Smooth muscle cell of the brain vasculature (primary cell): ENCODE measurements at regions not wholly inside any gene's neighbourhood (a gene's known extent, or its start where the extent isn't known, plus 50 kb on each side); places are given as distances from the start of the nearest gene placed in this dataset.
"Not testable (repeated sequence)": the region's sequence is repeated elsewhere in the genome, so short reads cannot be mapped to it uniquely, and the experiment has no call there.

ENCODE experiments used
- DNase-seq: peaks from one replicate; pipeline ENCODE4 v3.0.0-alpha.2; 2012; ENCODE audit warnings: low read depth, low spot score

DNA sequence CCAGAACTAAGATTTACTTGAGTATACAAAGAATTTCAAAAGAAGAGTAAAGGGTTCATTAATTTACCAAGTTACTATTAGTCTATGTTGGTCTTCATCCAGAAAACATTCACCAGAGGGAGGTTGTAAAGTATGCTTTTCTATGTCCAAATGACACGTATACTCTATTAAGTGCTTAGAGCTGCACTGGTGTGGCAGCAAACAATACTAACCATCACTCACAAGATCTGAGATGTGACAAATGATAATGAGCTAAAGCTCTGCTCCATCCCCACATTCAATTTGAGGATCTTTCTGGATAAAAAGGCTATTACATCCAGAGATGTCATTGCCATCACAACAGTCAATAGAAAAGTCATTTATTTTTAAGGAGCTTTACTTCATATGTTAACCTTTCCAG is 926.5 kb upstream of the KLHL29 start:
- DNase-seq = no peak

DNA sequence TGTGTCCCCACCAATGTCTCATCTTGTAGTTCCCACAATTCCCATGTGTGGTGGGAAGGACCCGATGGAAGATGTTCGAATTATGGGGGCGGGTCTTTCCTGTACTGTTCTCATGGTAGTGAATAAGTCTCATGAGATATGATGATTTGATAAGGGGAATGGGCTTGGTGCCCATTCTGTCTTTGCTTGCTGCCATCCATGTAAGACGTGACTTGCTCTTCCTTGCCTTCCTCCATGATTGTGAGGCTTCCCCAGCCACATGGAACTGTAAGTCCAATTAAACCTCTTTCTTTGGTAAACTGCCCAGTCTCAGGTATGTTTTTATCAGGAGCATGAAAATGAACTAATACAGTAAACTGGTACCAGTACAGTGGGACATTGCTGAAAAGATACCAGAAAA is 909.9 kb upstream of the KLHL29 start:
- not testable (repeated sequence) for DNase-seq

DNA sequence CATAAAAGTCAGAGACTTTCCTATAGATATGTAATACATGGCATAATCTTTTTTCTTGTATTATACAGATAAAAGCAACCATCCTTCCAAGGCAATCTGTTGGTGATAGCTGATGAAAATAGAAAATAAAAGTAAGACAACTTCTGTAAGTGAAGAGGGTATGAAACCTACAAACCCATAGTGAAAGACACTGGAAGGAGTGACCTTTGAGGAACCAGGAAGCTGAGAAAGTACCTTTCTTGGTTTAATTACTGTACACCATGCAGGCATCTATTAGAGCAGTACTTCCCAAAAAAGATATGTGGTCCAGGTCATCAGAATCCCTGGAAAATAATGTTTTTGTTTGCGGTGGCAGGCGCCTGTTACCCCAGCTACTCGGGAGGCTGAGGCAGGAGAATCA is 906.6 kb upstream of the KLHL29 start:
- no peak for DNase-seq

DNA sequence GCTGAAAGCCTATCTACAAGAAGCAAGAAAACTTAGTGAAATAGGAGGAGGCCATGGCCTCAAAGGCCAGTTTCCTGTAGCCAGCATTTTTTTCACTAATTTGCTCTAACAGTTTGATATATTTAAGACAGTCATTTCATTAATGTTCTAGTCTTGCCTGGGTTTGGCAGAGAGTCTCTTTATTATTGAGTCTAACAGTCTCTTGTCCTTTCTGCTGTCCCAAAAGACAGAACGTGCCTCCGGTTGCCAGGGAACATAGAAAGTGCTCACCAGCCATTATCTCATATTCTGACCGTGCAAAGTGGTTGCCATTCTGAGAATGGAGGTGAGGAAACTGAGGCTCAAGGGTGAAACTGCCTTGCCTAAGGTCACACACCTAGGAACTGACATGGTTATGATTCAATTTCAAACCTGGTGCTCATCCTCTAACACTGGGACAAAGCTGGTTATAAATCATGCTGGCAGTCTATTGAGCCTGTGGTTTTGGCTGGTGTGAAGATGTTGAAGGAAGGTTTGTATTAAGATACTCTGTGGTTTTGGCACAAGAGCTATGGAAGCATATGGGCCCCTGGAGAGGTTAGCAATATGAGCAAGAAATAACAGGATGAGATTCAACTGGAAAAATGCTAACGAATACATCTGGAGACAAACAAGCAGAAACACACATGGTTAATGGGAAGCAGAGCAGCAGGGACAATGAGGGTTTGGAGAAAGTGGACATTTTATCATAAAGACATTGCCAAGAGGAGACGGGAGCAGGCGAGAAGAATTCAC is 903.3 kb upstream of the KLHL29 start:
- no peak for DNase-seq

DNA sequence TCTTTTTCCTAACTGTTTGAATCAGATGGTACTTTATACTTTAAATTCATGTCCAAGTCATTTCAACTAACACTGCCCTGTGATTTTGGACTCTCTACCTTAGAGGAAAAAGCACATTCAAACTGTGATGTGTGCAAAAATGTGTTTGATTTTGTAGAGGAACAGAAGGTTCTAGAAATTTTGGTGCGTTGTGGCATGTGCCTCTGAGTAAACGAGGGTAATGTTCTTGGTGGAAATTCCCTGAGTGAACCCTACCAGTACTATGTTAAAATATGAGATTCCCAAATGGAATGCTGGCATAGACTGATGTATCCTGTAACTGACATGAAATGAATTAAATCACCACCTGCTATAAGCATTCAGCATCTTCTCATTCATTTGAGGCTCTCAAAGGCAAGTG is 901.9 kb upstream of the KLHL29 start:
- DNase-seq = no peak

DNA sequence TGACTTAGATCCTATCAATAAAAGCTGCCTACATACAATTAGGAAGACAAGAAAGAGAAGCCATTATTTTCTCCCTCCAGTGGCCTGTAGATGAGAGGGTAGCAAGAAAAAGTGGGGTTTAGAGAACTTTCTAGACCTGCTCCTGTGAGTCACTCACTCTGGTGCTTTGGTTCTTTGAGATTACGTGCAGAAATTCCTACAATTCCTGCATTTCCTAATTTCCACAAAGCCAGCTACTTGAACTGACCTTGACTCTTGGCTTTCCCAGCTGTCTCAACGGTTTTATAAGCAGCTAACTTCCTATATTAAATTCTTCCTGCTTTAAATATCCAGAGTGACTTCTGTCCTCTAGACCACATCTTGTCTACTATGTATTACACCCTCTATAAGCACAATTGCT is 899.5 kb upstream of the KLHL29 start:
- no peak for DNase-seq

DNA sequence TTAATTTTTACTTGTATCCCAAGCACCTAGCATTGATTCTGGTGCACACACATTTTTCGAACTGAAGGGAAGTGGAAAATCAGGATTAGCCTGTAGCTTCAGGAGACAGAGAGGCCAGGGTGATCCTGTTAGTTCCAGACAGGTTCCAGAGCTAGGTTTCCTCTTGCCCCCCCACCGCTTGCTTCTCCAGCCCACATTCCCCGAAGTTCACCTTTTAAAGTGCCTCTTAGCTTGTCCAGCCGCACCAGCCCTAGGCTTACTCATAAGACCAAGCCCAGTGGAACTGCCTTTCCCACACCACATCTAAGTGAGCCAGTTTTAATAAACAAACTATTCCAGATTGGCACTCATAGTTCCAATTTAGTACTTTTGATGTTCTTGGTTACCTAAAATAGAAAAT is 898.6 kb upstream of the KLHL29 start:
- no peak for DNase-seq

DNA sequence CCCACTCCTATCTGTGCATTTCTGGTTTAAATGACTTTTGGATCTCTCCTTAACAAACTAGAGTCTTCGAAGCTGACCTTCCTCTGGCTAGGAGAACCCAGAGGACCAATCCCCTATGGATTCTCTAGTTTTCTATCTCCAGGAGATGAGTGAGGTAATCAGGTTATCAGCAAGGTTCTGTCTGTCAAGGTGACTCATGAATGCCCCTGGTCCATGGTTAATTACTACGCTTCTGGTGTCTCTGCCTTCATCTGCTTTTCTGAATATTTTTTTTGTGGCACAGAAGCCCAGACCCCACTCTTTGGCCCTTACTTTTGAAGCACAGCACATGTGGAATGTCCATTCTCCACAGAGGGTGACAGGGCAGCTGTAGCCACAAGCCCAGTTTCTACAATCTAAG is 897.9 kb upstream of the KLHL29 start:
- no peak for DNase-seq

DNA sequence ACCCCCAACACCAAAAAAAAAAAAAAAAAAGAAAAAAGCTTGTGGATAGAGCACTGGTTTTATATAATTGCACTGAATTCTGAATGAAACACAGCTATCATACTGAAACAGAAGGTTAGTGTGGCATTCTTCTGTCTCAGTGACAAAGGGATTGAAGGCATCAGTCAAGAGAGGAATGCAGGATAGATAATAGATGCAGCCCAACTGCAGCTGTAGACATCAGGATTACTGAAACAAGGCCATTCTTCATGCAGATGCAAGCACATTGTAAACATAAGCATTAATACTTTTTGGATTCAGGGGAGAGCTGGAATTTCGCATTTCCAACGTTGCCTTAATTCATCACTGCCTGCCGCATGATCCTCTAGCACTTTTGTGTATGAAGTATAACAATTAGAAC is 897.4 kb upstream of the KLHL29 start:
- no peak for DNase-seq

DNA sequence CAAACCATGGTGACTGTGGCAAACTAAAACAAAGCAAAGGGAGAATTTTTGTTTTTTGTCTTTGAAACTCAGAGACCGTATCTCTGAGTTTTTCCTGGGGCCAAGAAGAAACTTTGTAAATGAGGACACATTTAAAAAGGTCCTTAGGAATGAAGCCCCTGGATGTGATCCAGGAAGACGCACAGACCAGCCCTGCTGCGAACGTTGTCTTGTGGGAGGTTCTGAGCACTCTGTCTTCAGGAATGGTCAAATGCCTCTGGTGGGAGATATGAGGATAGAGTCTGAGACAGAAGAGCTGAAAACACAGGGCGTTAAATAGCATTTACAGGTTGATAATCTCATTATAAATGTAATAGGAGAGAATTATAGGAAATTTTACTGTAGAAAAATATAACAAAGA is 893.5 kb upstream of the KLHL29 start:
- no peak for DNase-seq

DNA sequence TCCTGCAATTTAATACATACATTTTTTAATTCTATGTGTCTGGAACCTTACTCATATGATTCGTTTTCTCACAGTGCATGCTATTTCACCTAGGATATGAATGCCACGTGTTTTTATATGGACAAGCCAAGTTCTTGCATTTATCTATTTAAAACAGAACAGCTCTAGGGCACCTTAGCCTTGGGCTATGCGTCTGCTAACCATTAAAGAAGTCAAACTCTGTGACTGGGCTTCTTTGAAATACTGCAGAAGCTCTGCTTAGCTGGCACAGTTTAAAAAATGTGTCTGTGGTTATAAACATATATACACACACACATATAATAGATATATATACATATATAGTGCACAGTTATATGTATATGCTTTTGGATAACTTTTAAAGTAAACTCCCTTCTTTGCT is 890.8 kb upstream of the KLHL29 start:
- DNase-seq = no peak

DNA sequence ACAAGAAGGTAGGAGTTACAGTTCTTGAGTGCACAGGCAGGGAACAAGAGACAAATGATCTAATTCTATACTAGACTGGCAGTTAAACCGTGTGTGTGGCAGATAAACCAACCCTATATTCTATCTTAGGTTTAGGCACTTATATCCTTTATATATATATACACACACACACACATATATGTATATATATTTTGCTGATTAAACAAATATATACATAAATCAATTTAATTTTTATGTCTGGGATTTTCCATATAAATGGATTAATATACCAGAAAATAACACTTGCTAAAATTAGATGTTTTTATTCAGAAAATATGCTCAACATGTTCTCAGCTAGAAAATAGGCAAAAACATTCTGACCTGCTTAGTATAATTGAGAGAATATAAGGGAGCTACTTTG is 887.9 kb upstream of the KLHL29 start:
- DNase-seq = no peak

DNA sequence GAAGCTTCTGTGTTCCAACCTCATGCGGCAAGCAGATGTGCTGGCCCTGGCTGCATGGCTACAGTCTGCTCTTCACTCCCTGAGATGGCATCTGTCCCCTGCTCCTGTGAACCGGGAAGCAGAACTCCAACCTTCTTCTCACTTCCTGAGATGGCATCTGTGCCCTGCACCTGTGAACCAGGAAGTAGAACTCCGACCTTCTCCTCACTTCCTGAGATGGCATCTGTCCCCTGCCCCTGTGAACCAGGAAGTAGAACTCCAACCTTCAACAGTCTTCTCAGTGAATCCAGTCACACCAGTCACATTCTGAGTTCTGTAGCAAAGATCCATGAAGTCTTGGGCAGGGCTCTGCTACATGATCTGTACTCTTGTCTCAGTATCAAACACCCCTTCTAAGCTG is 887.2 kb upstream of the KLHL29 start:
- DNase-seq = no peak

DNA sequence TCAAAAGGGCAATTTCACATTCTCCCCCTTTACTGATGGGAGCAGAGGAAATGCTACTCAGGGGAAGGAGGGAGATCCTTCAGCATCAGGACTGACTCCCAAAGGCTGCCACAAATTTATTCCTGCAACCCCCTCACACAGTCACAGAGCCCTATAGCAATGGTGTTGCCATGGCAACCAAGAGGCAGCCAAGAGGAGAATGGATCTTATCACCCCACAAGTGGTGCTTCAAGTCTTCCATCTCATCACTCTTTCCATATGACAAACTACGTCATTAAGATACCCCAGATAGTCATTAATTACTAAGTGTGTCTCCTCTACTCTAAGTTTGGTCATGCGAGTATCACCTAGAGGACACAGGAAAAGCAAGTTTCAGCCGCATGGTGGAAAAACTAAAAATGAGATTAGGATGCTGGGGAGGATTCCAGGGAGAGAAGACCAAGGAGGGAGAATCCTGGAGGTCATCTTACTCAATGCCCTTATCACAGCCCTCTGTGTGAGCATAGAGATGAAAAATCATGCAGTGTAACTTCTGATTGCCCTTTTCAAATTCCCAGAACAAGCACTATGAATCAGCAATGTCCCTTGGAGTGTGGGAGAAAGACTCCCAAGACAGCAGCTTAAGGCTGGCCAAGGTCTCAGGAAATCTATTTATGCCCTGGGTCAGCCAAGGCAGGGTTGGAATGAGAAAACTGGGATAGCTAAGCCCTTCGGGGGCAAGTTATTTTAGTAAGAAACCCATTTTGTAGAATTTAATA is 885.7 kb upstream of the KLHL29 start:
- no peak for DNase-seq

DNA sequence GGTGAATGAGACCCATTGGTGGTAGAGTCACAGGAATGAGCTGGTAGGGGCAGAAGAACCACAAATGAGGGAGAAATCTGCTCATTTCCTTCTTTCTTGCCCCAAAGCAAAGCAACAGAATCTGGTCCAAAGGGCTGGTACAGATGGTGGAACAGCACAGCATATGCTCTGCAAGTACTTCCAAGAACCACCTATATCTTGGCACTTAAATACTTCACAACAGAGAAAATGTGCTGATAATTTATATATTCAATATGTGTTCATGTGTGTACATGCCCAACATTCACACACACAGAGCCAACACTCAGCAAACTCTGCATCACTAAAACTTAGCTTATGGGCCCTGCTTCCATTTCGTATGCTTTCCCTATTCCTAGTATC is 884.4 kb upstream of the KLHL29 start:
- no peak for DNase-seq

DNA sequence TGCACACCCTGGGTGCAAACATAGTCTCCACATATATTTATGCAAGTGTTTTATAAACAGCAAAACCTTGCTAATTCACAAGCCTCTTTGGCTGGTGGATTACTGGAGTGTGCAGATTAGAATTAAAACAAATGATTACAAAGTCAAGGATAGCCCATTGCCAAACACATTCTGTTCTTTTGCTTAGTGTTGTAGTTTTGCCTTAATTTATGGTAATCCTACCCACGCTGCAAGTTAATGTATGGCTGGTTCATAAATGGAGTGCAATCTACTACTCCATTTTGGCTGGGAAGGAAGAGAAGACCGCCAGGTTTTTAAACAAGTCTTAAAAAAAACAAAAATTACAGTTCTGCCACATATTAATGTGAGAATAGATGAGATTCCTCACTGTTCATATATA is 883.1 kb upstream of the KLHL29 start:
- no peak for DNase-seq

DNA sequence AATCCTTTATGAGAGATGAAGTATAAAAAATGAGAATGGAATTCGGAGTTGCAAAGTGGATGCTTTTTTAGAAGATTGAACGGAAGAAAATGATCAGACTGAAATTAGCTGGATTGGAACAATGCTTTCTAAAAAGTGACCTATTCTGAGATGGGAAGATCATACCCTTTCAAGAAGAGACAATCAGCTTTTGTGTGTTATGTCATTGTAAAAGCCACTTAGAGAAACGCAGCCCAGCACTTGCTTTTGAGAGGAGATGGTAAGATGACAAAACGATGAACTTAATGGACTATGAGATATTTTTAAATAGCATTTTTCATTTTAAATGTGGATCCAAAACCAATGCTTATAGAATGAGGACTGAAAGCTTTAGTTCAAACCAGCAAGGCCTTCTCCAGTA is 871.4 kb upstream of the KLHL29 start:
- no peak for DNase-seq

DNA sequence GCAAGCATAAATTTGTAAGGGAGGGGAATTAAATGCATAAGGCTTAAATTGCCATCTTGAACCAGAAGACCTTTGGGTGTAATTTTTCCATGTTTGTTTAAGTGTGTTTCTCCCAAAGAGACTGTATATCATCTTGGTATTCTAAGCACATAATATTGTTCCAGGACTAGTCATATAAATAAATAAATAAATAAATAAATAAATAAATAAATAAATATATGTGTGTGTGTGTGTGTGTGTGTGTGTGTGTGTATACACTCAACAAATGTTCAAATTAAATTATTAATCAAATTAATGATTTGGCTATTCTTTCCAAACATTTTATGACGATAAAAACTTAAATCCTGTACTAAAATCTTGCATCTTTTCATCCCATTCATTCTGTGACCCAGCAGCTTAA is 867.8 kb upstream of the KLHL29 start:
- no peak for DNase-seq

DNA sequence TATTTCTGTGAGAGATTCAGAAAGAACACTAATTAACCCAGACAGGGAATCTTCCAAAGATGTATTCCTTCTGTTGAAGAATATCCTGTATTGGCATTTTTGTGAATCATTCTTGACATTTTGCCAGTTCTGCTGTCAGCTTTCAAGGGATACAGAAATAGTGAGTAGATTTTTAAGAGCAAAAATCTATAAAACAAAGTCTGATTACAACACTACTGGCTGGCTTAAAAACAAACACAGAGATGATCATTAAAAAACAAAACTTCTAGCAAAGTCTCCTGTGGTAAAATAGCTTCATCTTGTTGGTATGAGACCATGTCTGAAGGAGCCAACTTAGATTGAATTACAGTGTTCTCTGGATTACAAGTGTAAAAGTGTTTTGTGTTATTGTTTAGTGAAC is 866.3 kb upstream of the KLHL29 start:
- DNase-seq = no peak

DNA sequence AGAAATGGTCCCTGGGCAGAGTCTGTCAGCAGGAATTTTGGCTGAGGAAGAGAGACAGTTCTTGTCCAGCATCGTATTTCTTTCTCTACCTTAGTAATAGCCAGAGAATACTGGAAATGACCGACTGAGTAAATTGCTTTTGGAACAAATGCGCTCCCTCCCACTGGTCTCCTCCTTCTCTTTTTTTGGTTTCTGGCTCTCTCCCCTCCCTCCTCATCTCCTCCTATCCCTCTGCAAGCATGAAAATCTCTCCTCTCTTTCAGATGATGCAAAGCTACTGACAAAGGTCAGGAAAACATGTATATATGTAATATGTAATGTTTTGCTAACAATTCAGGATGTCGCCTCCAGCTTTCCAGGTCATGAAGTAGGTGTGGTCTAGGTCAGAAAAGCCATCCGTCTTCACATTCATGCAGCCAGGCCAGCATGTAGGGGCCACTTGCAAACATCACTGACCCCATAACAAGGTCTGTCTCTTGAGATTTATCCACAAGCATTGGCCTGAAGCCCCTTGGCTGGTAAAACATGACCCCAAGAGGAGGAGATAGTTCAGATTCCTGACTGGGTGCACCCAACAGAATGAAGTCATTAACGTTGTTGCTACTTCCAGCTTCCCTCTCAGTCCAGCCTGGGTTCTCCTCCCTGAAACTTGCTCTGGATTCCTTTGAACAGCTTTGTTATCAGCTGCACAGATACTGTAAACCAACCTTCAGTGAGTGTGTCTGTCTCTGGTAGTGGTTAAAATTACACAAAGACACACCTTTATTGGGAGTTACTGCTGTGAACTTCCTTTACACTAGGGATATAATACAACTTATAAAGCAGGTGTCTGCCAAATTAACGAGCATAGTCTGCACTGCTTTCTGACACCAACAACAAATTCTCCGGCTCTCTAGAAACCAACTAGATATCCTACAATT is 864.4 kb upstream of the KLHL29 start:
- no peak for DNase-seq

DNA sequence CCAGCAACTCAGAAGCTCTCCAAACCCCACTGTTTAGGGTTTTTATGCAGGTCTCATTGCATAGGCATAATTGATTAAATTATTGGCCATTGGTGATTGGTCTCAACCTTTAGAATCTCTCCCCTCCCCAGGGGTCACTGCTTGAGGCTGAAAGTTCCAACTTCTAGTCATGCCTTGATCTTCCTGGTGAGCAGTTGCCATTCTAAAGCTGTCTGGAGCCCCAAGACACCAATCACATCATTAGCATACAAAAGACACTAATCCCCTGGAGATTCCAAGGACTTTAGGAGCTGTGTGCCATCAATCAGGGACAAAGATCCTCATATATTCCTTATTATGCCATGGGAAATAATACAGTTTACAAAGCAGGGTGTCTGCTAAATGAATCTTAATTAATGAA is 863.4 kb upstream of the KLHL29 start:
- no peak for DNase-seq

DNA sequence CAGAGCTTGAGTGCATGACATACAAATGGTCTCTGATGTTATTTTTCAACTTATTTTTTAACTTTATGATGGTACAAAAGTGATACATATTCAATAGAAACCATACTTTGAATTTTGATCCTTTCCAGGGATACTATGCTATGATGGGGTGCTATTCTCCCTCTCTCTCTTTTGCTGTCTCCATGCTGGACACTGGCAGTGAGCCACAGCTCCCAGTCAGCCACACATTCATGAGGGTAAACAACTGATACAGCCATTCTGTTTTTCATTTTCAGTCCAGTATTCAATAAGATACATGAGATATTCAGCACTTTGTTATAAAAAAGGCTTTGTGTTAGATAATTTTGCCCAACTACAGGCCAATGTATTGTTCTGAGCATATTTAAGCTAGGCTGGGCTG is 859.3 kb upstream of the KLHL29 start:
- no peak for DNase-seq
